ENCODE measurements at regions not wholly inside any gene's neighbourhood (a gene's known extent, or its start where the extent isn't known, plus 50 kb on each side); places are given as distances from the start of the nearest gene placed in this dataset.
A peak's percentile ranks its signal among the peaks of the same experiment; 100 is the strongest.

DNA sequence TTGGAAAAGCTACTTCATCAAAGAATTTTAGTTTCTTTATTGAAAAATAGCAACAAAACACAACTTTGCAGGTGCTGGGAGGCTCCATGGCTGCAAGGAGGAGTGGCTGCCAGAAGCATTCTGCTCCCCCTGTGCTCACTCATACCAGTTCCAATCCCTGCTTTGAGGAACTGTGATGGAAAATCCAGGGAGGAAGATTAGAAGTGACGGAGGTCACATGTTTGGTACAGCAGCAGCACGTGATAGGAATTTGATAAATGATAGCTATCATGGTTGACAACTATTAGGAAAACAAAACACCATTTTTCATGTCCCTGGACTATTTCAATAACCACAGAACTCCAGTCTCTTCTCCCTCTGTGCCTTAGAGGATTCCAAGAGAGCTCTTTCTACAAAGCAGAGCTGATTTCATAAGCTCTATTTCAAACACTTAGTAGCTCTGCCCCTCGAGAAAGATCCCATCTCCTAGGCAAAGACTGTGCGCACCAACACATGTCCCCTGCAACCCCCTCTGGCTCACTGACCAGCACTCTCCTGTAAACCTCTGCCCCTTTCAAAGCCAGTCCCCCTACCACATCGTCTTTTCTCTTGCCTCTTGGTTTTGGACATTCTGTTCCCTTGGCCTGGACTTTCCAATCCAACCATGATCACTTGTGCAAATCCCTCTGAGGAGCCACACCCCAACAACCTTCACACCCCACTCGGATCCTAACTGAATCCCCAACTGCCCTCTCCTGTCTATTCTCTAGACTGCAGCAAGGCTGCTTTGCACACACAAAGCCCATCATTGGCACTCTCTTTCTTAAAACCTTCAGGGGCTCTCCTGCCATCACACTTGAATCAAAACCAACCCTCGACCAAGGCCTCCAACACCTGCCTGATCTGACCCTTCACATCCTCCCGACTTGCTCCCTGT is 352.4 kb upstream of the PKDCC start:
- no peak for DNase-seq (ENCODE audit: low read depth)
- TF ChIP-seq, protein P1, sequence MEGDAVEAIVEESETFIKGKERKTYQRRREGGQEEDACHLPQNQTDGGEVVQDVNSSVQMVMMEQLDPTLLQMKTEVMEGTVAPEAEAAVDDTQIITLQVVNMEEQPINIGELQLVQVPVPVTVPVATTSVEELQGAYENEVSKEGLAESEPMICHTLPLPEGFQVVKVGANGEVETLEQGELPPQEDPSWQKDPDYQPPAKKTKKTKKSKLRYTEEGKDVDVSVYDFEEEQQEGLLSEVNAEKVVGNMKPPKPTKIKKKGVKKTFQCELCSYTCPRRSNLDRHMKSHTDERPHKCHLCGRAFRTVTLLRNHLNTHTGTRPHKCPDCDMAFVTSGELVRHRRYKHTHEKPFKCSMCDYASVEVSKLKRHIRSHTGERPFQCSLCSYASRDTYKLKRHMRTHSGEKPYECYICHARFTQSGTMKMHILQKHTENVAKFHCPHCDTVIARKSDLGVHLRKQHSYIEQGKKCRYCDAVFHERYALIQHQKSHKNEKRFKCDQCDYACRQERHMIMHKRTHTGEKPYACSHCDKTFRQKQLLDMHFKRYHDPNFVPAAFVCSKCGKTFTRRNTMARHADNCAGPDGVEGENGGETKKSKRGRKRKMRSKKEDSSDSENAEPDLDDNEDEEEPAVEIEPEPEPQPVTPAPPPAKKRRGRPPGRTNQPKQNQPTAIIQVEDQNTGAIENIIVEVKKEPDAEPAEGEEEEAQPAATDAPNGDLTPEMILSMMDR (conservative IDR thresholded peaks at IDR 0.05; ENCODE audit: low read depth, low read length), result no peak
- H3K4me3 ChIP-seq (ENCODE audit: low read depth, low read length), result no peak overlapping the region

DNA sequence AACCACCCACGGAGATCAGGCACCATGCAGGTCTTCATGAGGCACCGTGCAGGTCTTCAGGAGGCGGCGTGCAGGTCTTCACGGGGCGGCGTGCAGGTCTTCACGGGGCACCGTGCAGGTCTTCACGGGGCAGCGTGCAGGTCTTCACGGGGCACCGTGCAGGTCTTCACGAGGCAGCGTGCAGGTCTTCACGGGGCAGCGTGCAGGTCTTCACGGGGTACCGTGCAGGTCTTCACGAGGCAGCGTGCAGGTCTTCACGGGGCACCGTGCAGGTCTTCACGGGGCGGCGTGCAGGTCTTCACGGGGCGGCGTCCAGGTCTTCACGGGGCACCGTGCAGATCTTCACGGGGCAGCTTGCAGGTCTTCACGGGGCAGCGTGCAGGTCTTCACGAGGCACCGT is 350.4 kb upstream of the PKDCC start:
- TF ChIP-seq, protein P1 (conservative IDR thresholded peaks at IDR 0.05; ENCODE audit: low read depth, low read length), result no peak
- no peak overlapping the region for H3K4me3 ChIP-seq (ENCODE audit: low read depth, low read length)
- no peak for DNase-seq (ENCODE audit: low read depth)

DNA sequence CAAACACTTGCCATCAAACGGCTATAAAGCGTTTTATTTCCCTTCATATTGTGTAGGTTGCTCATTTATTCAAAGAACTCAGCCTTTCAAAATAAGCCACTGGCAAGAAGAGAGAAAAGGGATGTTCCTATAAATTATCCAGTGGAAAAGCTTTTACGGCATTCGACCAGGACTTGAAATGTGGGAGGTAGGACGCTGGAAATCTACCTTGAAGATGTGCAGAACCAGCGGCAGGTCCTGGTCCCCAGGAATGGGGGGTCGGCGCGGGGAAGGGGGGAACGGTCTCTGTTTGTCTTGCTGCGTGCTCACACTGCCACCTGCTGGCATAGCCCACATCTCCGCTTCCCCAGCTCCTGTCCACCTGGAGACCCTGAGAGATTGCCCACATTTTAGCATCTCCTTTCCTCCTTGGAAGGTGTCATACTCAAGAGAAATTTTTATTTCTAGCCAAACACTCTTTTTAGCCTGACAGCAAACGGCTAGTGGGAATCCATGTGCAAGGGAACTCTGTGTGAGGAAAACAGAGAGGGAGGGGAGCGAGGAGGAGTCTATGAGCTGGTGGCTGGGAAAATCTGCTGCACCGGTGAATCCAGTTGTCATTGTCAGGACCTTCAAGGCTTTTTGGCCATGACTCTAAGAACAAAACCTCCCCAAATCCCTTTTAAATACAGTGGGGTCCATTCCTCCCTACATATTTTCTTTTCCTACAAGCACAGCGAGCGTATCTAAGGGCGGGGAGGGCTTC is 349.0 kb upstream of the PKDCC start:
- TF ChIP-seq, protein P1 (conservative IDR thresholded peaks at IDR 0.05; ENCODE audit: low read depth, low read length), result peak; percentile 90
- no peak overlapping the region for H3K4me3 ChIP-seq (ENCODE audit: low read depth, low read length)
- no peak for DNase-seq (ENCODE audit: low read depth)

DNA sequence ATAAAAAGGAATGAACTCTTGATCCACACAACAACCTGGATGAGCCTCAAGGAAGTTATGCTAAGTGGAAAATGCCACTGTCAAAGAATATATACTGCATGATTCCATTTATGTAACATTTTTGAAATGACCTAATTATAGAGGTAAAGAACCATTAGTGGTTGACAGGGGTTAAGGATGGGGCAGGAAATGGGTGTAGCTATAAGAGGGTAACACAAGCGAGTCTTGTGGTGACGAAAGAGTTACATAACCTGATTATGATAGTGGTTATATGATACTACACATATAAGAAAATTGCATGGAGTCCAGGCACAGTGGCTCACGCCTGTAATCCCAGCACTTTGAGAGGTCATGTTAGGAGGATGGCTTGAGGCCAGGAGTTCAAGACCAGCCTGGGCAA is 346.6 kb upstream of the PKDCC start:
- no peak overlapping the region for H3K4me3 ChIP-seq (ENCODE audit: low read depth, low read length)
- no peak for DNase-seq (ENCODE audit: low read depth)
- TF ChIP-seq, protein P1 (conservative IDR thresholded peaks at IDR 0.05; ENCODE audit: low read depth, low read length), result no peak

DNA sequence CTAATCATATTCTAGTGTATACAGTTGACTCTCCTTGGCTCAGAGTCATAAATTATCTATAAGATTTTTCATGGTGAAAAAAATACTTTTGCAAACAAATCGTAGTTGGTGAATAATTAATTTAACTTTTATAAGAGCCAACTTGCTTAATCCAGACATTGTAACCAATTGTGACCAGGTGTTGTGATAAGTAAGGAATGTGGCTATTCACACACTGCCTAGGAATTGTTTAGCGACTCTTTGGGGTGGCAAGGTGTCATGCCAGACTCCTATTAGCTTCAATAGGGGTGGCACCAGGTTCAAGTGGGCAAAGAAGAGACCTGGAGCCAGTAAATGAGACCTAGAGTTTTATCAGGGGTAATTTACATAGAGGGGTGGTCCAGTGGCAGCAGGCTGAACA is 344.7 kb upstream of the PKDCC start:
- no peak for DNase-seq (ENCODE audit: low read depth)
- TF ChIP-seq, protein P1 (conservative IDR thresholded peaks at IDR 0.05; ENCODE audit: low read depth, low read length), result no peak
- H3K4me3 ChIP-seq (ENCODE audit: low read depth, low read length), result no peak overlapping the region

DNA sequence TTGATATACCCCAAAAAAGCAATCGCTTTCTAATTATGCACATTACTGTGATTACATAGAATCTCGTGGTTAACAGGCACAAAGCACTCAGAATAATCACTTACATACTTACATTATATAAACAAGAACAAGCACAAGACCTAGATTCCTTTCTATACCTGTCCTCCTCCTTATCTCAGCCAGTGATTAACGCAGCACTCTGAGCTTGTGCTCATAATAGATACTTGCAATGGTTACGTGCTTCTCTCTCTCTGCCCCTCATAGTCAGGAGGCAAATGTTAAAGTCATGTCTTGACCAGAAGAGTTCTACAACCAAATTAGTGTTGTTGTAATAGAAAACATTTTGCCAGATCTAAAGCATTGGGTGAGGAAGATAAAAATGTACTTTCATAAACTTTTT is 342.2 kb upstream of the PKDCC start:
- TF ChIP-seq, protein P1 (conservative IDR thresholded peaks at IDR 0.05; ENCODE audit: low read depth, low read length), result no peak
- DNase-seq (ENCODE audit: low read depth), result no peak
- no peak overlapping the region for H3K4me3 ChIP-seq (ENCODE audit: low read depth, low read length)

All from epithelial cell of proximal tubule (primary cell).